ENCODE measurements at regions not wholly inside any gene's neighbourhood (a gene's known extent, or its start where the extent isn't known, plus 50 kb on each side); places are given as distances from the start of the nearest gene placed in this dataset.

DNA sequence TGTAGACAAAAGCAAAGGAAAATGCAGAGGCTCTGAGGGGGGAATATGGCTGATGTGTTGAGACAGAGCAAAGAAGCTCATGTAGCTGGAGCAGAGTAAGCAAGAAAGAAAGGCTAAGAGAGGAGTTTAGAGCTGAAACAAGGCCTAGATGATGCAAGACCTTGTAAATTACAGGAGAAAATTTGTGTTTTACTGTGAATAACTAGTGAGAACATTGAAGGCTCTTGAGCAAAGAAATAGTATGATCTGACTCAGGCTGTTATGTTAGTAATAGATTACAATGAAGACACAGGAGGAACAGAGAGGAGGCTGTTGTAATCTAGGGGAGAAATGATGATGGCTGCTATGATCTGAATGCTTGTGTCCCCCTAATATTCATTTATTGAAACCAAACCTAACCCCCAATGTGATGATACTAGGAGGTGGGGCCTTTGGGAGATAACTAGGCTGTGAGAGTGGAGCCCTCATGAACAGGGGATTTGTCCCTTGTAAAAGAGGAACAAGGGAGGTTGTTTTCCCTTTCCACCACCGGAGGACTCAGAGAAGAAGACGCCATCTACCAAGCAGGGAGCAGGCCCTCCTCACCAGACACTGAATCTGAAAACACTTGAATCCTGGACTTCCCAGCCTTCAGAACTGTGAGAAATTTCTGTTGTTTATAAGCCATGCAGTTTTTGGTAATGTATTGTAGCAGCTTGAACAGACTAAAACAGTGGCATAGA is 394.9 kb downstream of the HTR7 start (continued):
- TF ChIP-seq TEF (CRISPR knock-in tag; IDR thresholded peaks at IDR 0.05) = no peak

GRCh38 chr10:90464329-90464728 is 393.5 kb downstream of the HTR7 start:
- no peak for TF ChIP-seq ZBTB2 (CRISPR knock-in tag; IDR thresholded peaks at IDR 0.05; ENCODE audit: low read depth)

DNA sequence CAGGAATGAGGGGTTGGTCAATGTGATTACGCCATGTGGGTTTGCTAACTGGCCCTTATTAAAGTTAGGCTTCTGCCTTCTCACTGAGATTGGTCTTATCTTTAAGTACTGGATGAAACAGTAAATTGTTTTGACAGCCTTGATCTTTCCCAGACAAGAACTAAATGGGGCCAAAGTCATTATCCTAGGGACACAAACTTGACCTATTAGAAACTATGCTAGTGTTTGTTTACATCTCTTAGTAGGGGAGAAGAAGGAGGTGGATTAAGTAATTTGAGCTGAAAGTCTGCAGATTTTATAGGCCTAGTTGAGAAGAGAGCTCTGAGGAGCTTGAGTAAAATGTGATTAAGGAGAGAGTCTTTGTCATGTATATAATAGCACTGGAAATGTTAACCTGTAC is 386.9 kb downstream of the HTR7 start:
- in situ Hi-C loops (cut with HindIII; ENCODE audit: extremely low pct_ligation_motif_present, low pct_unique_long_range_greater_than_20kb) = no loop called here
- ATAC-seq (no peak), DNase-seq (ENCODE audit: low spot score) (no peak), FAIRE-seq (no peak)
- no peak overlapping the region for H3K27ac ChIP-seq (ENCODE audit: extremely low read length, insufficient read depth, low read length)
- ChIA-PET POLR2A (no interaction called here), CTCF (ENCODE audit: low intra/inter-chr PET ratio, low total read pairs) (no interaction called here)
- H4K20me1 ChIP-seq (ENCODE audit: insufficient read depth, low read length) = no peaks in the 10 kb centered on the region
- intact Hi-C loops (cut with micrococcal nuclease; ENCODE audit: unreplicated experiment) = no loop called here
- no TSS peak for BruUV-seq (replicated peaks)
- H3K79me2 ChIP-seq (ENCODE audit: insufficient read depth, low read length) = no peaks in the 10 kb centered on the region
- TF ChIP-seq CBX5 (CRISPR knock-in tag; IDR thresholded peaks at IDR 0.05; ENCODE audit: borderline replicate concordance) (no peak), ZEB1 (IDR thresholded peaks at IDR 0.05; ENCODE audit: insufficient replicate concordance, low read depth) (no peak), KDM6A (CRISPR knock-in tag; IDR thresholded peaks at IDR 0.05; ENCODE audit: low read depth) (no peak), SOX6 (IDR thresholded peaks at IDR 0.05) (no peak), SOX6 (CRISPR knock-in tag; IDR thresholded peaks at IDR 0.05) (no peak), KDM2A (CRISPR knock-in tag; IDR thresholded peaks at IDR 0.05; ENCODE audit: borderline replicate concordance, low read depth) (no peak), SP1 (IDR thresholded peaks at IDR 0.05) (no peak), SP1 (CRISPR knock-in tag; IDR thresholded peaks at IDR 0.05) (no peak), KAT7 (CRISPR knock-in tag; IDR thresholded peaks at IDR 0.05; ENCODE audit: borderline replicate concordance) (no peak), SNAPC5 (CRISPR knock-in tag; IDR thresholded peaks at IDR 0.05; ENCODE audit: borderline replicate concordance) (no peak), ZBTB26 (CRISPR knock-in tag; IDR thresholded peaks at IDR 0.05; ENCODE audit: borderline replicate concordance) (no peak), RAD51 (IDR thresholded peaks at IDR 0.05; ENCODE audit: borderline replicate concordance) (no peak), ZNF550 (CRISPR knock-in tag; IDR thresholded peaks at IDR 0.05; ENCODE audit: borderline replicate concordance) (no peak)
- H2AFZ ChIP-seq (ENCODE audit: low read length) = no peak overlapping the region
- H3K36me3 ChIP-seq (replicated peaks in 1 of 2; ENCODE audit: control insufficient read depth in 1 of 2, insufficient read depth in 2 of 2, low read length in 2 of 2) = no peaks in the 10 kb centered on the region
- H3K27me3 ChIP-seq (ENCODE audit: control insufficient read depth in 1 of 2, insufficient read depth in 2 of 2, low read length in 2 of 2) = no peaks in the 10 kb centered on the region
- WGBS (ENCODE audit: low lambda C conversion rate) = 5% methylated on average over 1 of the region's 1 CpG
- no peaks in the 10 kb centered on the region for H3K4me1 ChIP-seq (ENCODE audit: insufficient read depth, low read length)
- H3K9me3 ChIP-seq (ENCODE audit: low read length) = no peaks in the 10 kb centered on the region
- H3K4me3 ChIP-seq (replicated peaks in 1 of 3; ENCODE audit: insufficient read depth in 1 of 3, low read depth in 2 of 3, low read length in 3 of 3) = no peak overlapping the region
- H3K4me2 ChIP-seq (ENCODE audit: low read depth, low read length) = no peak overlapping the region
- no peak overlapping the region for H3K9ac ChIP-seq (ENCODE audit: insufficient read depth, low read depth, low read length)

More at GRCh38 chr10:90464329-90464728, 393.5 kb downstream of the HTR7 start:
- Histone ChIP-seq H3K36me3 (replicated peaks in 1 of 2; ENCODE audit: control insufficient read depth in 1 of 2, insufficient read depth in 2 of 2, low read length in 2 of 2) (no peaks in the 10 kb centered on the region), H3K9ac (ENCODE audit: insufficient read depth, low read depth, low read length) (no peak overlapping the region), H3K4me2 (ENCODE audit: low read depth, low read length) (no peak overlapping the region), H3K79me2 (ENCODE audit: insufficient read depth, low read length) (no peaks in the 10 kb centered on the region), H4K20me1 (ENCODE audit: insufficient read depth, low read length) (no peaks in the 10 kb centered on the region), H3K9me3 (ENCODE audit: low read length) (no peaks in the 10 kb centered on the region), H3K27me3 (ENCODE audit: control insufficient read depth in 1 of 2, insufficient read depth in 2 of 2, low read length in 2 of 2) (no peaks in the 10 kb centered on the region), H3K4me3 (replicated peaks in 1 of 3; ENCODE audit: insufficient read depth in 1 of 3, low read depth in 2 of 3, low read length in 3 of 3) (no peak overlapping the region), H2AFZ (ENCODE audit: low read length) (no peak overlapping the region), H3K27ac (ENCODE audit: extremely low read length, insufficient read depth, low read length) (no peak overlapping the region), H3K4me1 (ENCODE audit: insufficient read depth, low read length) (no peaks in the 10 kb centered on the region)
- intact Hi-C loops (cut with micrococcal nuclease; ENCODE audit: unreplicated experiment) = no loop called here
- in situ Hi-C loops (cut with HindIII; ENCODE audit: extremely low pct_ligation_motif_present, low pct_unique_long_range_greater_than_20kb) = no loop called here
- CTCF ChIA-PET (ENCODE audit: low intra/inter-chr PET ratio, low total read pairs) = no interaction called here
- DNase-seq (ENCODE audit: low spot score) (no peak), ATAC-seq (no peak), FAIRE-seq (no peak)
- WGBS (ENCODE audit: low lambda C conversion rate) = 0% methylated on average over 1 of the region's 1 CpG
- no TSS peak for BruUV-seq (replicated peaks)
- POLR2A ChIA-PET = no interaction called here

All from HepG2 (cell line).